Right lobe of liver (tissue), 6 donors: ENCODE measurements at regions not wholly inside any gene's neighbourhood (a gene's known extent, or its start where the extent isn't known, plus 50 kb on each side); places are given as distances from the start of the nearest gene placed in this dataset.

Experiments
- ATAC-seq, 4 donors: fragments of 200-7000 bp; cut with Tn5 transposase; one replicate each; pipeline ENCODE4 v1.9.1; 2020; ENCODE audit warnings: mild to moderate bottlenecking in 4 of 4, moderate library complexity in 4 of 4
- DNase-seq, 3 donors: peaks; one replicate each; pipeline ENCODE4 v3.0.0-alpha.2; 2020
- H3K27ac ChIP-seq, 3 donors: fragments of 200-600 bp; one replicate each; pipeline ENCODE4 v1.8.0; 2022
- H3K27me3 ChIP-seq, 2 donors: fragments of 200-600 bp; one replicate each; pipeline ENCODE4 v1.8.0; 2022
- H3K36me3 ChIP-seq, 4 donors: fragments of 200-600 bp; sonication (generic) in 1 of 4; one replicate each; pipeline versions ENCODE4 v1.5.1 to v1.8.0; 2017 to 2022; ENCODE audit warnings: control low read depth in 1 of 4
- H3K4me1 ChIP-seq, 4 donors: fragments of 200-600 bp; sonication (generic) in 1 of 4; one replicate each; pipeline versions ENCODE4 v1.5.1 to v1.8.0; 2017 to 2022; ENCODE audit warnings: control low read depth in 1 of 4
- H3K4me3 ChIP-seq, 3 donors: fragments of 200-600 bp; one replicate each; pipeline ENCODE4 v1.8.0; 2022
- H3K9me3 ChIP-seq, 4 donors: fragments of 200-600 bp; sonication (generic) in 1 of 4; one replicate each; pipeline versions ENCODE4 v1.5.1 to v1.8.0; 2017 to 2022; ENCODE audit warnings: control low read depth in 1 of 4
- POLR2A ChIP-seq: fragments of 450-650 bp; IDR thresholded peaks from one replicate; pipeline ENCODE4 v1.6.1; 2017; ENCODE audit warnings: antibody characterized with exemption, mild to moderate bottlenecking
- WGBS: methylation state at CpG from one replicate; pipeline ENCODE4 v1.1.6; 2018; ENCODE audit warnings: low coverage, low lambda C conversion rate; ENCODE audit not compliant: insufficient coverage; ENCODE audit errors: missing lambda C conversion rate; 5-methylcytosine and 5-hydroxymethylcytosine counted together
- intact Hi-C, 2 donors: fragments of 100-400 bp; cut with DNase I; formaldehyde crosslinking; loops; one replicate each; pipeline versions ENCODE4 v1.11.2 to v1.14.1; 2022
- TF ChIP-seq, protein P1 (sequence below), 4 donors: fragments of 200-600 bp in 3 of 4; fragments of 450-650 bp in 1 of 4; IDR thresholded peaks; one replicate each; pipeline versions ENCODE4 v1.5.1 to v1.8.0; 2016 to 2022; ENCODE audit warnings: antibody characterized with exemption in 4 of 4, mild to moderate bottlenecking in 2 of 4
- donor health status: DM: no; HTN: yes; CAD: no.
- donor health status: DM: no; HTN: no; CAD: no.
- donor health status: DM: no; HTN: no; CAD: no.
- donor health status: DM: no; HTN: yes; CAD: no.
- donor health status: DM: no; HTN: yes; CAD: no.

DNA sequence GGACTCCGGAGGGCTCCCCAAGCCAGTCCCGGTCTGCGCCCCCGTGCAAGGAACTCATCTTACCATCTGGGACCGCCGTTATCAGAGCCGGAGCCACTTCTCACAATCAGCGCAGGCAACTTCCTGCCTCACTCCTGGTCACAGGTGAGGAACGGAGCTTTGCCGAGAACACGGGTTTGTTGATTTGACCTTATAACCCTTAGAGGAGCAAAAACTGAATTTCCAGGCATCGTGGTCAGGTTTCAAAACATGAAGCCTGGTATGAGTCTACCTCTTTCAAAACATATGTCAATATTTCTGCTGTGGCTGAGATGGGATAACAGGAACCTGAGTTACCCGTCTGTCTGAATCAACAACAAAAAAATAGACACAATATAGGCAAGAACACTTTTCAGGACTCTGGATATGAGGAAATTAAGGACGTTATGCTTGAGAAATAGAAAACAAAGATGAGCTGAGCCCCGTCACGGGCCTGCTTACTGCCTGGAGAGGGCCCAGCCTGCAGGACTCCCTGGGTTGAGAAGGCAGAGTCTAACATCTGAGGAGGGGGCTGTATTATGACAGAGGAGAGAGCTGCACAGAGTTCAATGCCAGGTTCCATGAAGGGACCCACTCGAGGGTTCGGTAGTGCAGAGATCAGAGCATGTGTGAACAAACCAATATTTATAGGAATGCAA, 148.7 kb downstream of the NDUFA10 start:
- DNase-seq (peak in 1 of 3 donors; percentile 37), ATAC-seq (peak in 2 of 4 donors; percentile 23 to 27)
- no peaks in the 10 kb centered on the region for H3K36me3 ChIP-seq
- no peaks in the 10 kb centered on the region for H3K9me3 ChIP-seq
- H3K4me3 ChIP-seq, result no peak overlapping the region
- H3K27ac ChIP-seq, result no peak overlapping the region
- 46% methylated on average over 14 of the region's 18 CpGs for WGBS
- H3K4me1 ChIP-seq, result no peaks in the 10 kb centered on the region
- no peak for TF ChIP-seq POLR2A
- TF ChIP-seq, protein P1, sequence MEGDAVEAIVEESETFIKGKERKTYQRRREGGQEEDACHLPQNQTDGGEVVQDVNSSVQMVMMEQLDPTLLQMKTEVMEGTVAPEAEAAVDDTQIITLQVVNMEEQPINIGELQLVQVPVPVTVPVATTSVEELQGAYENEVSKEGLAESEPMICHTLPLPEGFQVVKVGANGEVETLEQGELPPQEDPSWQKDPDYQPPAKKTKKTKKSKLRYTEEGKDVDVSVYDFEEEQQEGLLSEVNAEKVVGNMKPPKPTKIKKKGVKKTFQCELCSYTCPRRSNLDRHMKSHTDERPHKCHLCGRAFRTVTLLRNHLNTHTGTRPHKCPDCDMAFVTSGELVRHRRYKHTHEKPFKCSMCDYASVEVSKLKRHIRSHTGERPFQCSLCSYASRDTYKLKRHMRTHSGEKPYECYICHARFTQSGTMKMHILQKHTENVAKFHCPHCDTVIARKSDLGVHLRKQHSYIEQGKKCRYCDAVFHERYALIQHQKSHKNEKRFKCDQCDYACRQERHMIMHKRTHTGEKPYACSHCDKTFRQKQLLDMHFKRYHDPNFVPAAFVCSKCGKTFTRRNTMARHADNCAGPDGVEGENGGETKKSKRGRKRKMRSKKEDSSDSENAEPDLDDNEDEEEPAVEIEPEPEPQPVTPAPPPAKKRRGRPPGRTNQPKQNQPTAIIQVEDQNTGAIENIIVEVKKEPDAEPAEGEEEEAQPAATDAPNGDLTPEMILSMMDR (IDR thresholded peaks at IDR 0.05), result no peak
- intact Hi-C loops, result loop anchor here in 1 of 2 donors (5.0 kb wide), 1 partner anchor 839 kb away; no protein-coding TSS in a partner anchor
- no peaks in the 10 kb centered on the region for H3K27me3 ChIP-seq

DNA sequence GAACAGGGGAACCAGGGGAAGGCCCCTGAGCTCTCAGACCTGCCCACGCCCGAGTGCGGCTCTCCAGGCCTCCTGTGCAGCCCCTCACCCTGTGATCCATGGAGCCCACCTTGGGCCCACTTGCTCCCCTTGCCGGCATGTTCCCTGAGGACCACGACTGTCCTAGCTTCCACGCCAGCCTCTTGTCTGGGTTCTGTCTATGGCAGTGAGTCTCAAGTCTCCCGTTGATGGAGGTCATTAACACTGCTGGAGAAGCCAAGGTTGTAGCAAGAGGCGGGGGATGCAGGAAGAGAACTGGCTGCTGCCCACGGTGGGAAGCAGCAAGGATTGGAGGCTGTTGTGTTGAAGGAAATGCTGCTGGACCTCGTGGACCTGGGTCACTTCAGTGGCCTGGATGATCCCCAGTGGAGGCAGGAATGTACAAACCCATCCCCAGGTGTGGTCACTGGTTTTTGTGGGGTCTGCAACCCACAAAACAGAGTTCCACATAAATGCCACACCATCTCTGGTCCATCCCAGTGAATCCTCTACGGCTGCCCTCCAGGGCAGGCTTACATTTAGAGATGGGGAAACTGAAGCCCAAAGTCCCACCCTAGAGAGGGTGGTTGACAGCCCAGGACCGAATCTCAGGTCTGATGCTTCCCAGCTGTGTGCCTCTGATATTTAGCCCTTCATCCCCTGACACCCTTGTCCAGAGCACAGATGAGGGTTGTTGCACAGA, 150.3 kb downstream of the NDUFA10 start:
- DNase-seq (peak in 1 of 3 donors; percentile 23), ATAC-seq (peak in 1 of 4 donors; percentile 12)
- H3K9me3 ChIP-seq, result no peaks in the 10 kb centered on the region
- H3K27me3 ChIP-seq, result no peaks in the 10 kb centered on the region
- H3K4me3 ChIP-seq, result no peak overlapping the region
- H3K27ac ChIP-seq, result no peak overlapping the region
- H3K4me1 ChIP-seq, result no peaks in the 10 kb centered on the region
- TF ChIP-seq POLR2A, result no peak
- TF ChIP-seq, protein P1 (IDR thresholded peaks at IDR 0.05), result no peak
- no peaks in the 10 kb centered on the region for H3K36me3 ChIP-seq
- intact Hi-C loops, result loop anchor here in 1 of 2 donors (5.0 kb wide), 1 partner anchor 837 kb away; no protein-coding TSS in a partner anchor
- WGBS, result 17% methylated on average over 3 of the region's 12 CpGs

DNA sequence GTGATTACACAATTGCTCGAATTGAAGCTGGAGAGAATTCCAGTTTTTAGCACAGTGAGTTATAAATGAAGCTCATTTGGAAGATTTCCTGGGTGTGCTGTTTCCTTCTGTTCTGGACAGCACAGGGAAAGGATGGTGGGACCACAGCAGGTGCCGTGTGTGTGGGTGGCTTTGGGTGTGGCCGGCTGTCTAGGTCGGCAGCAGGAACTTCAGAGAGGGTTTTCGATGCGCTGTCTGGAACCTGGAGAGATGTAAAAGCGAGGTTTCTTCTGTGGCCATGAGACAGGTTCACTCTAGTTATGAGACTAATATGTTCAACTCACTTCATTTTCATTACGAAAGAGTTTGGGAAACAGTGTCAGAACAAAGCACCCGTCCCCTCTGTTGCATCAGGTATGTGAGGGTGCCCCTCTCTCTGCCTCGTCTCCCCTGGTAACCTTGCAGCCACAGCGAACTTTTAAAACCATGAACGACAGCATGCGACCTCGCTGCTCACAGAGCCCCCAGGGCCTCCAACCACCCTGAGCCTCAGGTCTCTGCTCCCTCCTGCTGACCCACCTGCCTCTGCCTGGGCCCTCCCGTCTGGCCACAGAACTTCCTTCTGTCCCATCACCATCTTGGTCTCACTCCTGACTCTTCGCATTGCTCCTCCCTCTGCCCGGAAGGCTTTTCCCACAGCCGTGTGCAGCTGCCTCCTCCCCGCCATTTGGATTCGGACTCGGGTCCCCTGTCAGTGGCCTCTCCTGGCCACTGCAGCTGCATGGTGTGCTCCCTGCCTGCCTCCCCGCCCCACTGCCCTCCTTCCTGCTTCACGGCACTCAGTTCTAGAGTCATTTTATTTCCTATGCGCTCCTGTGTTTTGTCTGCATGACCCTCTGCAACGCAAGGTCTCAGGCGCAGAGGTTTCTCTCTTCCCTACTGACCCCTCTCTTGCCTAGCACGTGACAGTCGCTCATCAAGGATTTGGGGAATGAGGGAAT, 151.2 kb downstream of the NDUFA10 start:
- peak in 1 of 3 donors; percentile 27 for DNase-seq
- 72% methylated on average over 21 of the region's 28 CpGs for WGBS

More for the DNA sequence above, 151.2 kb downstream of the NDUFA10 start:
- no peak for ATAC-seq
- Histone ChIP-seq H3K36me3 (no peaks in the 10 kb centered on the region), H3K4me3 (no peak overlapping the region), H3K27me3 (no peaks in the 10 kb centered on the region), H3K4me1 (no peaks in the 10 kb centered on the region), H3K9me3 (no peaks in the 10 kb centered on the region), H3K27ac (no peak overlapping the region)
- TF ChIP-seq POLR2A, result no peak
- TF ChIP-seq, protein P1 (IDR thresholded peaks at IDR 0.05), result no peak
- intact Hi-C loops, result no loop called here
